ENCODE measurements at regions not wholly inside any gene's neighbourhood (a gene's known extent, or its start where the extent isn't known, plus 50 kb on each side); places are given as distances from the start of the nearest gene placed in this dataset.

DNA sequence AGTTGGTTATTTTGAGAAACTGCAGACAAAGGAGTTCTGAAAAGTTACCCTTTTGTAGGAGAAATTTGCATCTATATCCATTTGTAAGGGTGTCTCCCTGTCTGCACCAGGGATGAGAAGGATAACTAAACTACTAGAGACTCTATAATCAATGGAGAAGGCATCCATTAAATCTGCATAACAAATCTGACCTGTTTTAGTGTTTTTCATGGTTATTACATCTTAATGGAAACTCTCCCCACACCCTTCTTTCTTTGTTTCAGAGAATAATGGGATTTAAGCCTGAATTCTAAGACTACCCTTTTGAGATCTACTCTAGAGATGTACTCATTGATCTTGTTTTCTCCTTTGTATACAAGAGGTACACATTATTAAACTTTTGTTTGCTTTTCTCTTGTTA is 82.0 kb upstream of the DAZL start:
- H3K9me3 ChIP-seq: no peaks in the 10 kb centered on the region
- no peak for TF ChIP-seq EP300 (IDR thresholded peaks at IDR 0.05; ENCODE audit: low read depth)
- TF ChIP-seq POLR2AphosphoS5 (IDR thresholded peaks at IDR 0.05): no peak
- no peak for TF ChIP-seq POLR2A (IDR thresholded peaks at IDR 0.05)
- TF ChIP-seq, protein P1, sequence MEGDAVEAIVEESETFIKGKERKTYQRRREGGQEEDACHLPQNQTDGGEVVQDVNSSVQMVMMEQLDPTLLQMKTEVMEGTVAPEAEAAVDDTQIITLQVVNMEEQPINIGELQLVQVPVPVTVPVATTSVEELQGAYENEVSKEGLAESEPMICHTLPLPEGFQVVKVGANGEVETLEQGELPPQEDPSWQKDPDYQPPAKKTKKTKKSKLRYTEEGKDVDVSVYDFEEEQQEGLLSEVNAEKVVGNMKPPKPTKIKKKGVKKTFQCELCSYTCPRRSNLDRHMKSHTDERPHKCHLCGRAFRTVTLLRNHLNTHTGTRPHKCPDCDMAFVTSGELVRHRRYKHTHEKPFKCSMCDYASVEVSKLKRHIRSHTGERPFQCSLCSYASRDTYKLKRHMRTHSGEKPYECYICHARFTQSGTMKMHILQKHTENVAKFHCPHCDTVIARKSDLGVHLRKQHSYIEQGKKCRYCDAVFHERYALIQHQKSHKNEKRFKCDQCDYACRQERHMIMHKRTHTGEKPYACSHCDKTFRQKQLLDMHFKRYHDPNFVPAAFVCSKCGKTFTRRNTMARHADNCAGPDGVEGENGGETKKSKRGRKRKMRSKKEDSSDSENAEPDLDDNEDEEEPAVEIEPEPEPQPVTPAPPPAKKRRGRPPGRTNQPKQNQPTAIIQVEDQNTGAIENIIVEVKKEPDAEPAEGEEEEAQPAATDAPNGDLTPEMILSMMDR (IDR thresholded peaks at IDR 0.05): no peak
- in situ Hi-C loops (cut with MboI; ENCODE audit: low pct_ligation_motif_present in 1 of 4, low pct_unique_long_range_greater_than_20kb in 1 of 4, low sequenced_read_pairs in 3 of 4) (no loop called here), intact Hi-C loops (cut with DNase I; ENCODE audit: low total_unique reads) (no loop called here)
- H3K4me3 ChIP-seq: no peak overlapping the region
- no peaks in the 10 kb centered on the region for H3K36me3 ChIP-seq
- no peak for DNase-seq
- no peaks in the 10 kb centered on the region for H3K27me3 ChIP-seq
- H3K4me1 ChIP-seq: no peaks in the 10 kb centered on the region
- H3K27ac ChIP-seq: no peak overlapping the region

DNA sequence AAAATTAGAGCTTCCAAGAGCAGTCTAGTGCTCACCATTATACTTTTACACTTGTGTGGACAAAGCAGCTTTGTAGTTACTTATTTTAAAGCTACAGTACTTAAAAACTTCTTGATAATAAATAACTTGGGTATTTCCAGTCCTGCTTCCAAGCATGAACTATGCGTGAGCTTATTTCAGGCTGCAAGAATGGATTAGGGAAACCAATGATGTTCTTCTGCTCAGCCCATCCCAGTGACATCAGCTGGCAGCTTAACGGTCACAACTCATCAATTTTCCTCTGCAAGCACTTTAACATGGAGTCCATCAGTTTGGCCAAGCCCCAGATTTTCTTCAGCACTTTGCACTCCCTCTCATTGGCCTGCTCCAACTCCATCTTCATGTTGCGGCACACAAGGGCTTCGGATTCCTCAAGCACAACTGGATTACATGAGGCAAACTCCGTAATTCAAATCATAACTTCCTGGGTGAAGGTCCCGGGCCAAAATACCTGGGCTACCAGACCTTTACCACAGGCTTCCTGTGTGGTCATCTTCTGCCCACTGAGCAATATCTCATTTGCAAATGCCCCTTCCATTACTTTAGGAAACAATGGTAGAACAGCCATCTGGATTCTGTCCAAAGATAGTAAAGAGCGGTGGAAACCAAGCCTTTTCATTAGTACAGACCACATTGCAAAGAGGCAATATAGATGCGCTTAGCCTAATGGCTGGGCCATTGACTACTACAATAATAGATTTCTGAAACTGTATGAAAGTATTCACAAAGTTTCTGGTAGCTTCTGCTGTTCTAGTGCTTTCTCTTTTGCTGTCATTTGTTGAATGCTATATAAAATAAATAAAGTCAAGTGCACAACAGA is 87.5 kb upstream of the DAZL start:
- WGBS, 2 donors (ENCODE audit: low coverage in 1 of 2): 78 to 83% methylated on average over 4 to 8 of the region's 8 CpGs
- in situ Hi-C loops (cut with MboI; ENCODE audit: low pct_ligation_motif_present in 1 of 4, low pct_unique_long_range_greater_than_20kb in 1 of 4, low sequenced_read_pairs in 3 of 4): no loop called here
- TF ChIP-seq, protein P1 (IDR thresholded peaks at IDR 0.05): no peak
- no peak for TF ChIP-seq POLR2AphosphoS5 (IDR thresholded peaks at IDR 0.05)
- TF ChIP-seq EP300 (IDR thresholded peaks at IDR 0.05; ENCODE audit: low read depth): no peak
- no peak for TF ChIP-seq POLR2A (IDR thresholded peaks at IDR 0.05)

DNA sequence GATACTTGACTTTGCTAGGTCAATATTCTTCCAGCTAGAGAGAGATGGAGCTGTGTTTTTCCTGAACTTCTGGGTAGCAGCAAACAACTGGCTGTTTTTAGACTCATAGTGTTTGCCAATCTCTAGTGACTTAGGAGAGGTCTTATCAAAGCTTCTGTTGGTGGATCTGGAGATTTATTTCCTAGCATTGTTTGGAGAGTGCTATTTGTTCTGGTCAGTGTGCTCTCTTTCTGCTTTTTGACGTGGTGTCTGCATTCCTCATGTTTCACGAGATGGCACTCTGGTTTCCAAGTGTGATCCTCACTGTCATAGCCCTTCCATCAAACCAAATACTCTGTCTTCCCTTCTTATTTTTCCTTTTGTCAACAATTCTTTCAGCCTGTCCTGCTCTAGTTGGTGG is 88.6 kb upstream of the DAZL start:
- Histone ChIP-seq H3K27ac (no peak overlapping the region), H3K36me3 (no peaks in the 10 kb centered on the region), H3K4me3 (no peak overlapping the region), H3K9me3 (no peaks in the 10 kb centered on the region), H3K4me1 (no peaks in the 10 kb centered on the region), H3K27me3 (no peaks in the 10 kb centered on the region)
- in situ Hi-C loops (cut with MboI; ENCODE audit: low pct_ligation_motif_present in 1 of 4, low pct_unique_long_range_greater_than_20kb in 1 of 4, low sequenced_read_pairs in 3 of 4) (no loop called here), intact Hi-C loops (cut with DNase I; ENCODE audit: low total_unique reads) (no loop called here)
- TF ChIP-seq, protein P1 (IDR thresholded peaks at IDR 0.05): no peak
- TF ChIP-seq EP300 (IDR thresholded peaks at IDR 0.05; ENCODE audit: low read depth) (no peak), POLR2AphosphoS5 (IDR thresholded peaks at IDR 0.05) (no peak), POLR2A (IDR thresholded peaks at IDR 0.05) (no peak)
- DNase-seq: no peak
- WGBS, 2 donors (ENCODE audit: low coverage in 1 of 2): 80 to 89% methylated on average over 2 of the region's 2 CpGs

More for the DNA sequence above, 87.5 kb upstream of the DAZL start:
- no peak overlapping the region for H3K27ac ChIP-seq
- intact Hi-C loops (cut with DNase I; ENCODE audit: low total_unique reads): no loop called here
- no peak for DNase-seq
- no peaks in the 10 kb centered on the region for H3K27me3 ChIP-seq
- H3K9me3 ChIP-seq: no peaks in the 10 kb centered on the region
- no peaks in the 10 kb centered on the region for H3K36me3 ChIP-seq
- no peaks in the 10 kb centered on the region for H3K4me1 ChIP-seq
- no peak overlapping the region for H3K4me3 ChIP-seq

DNA sequence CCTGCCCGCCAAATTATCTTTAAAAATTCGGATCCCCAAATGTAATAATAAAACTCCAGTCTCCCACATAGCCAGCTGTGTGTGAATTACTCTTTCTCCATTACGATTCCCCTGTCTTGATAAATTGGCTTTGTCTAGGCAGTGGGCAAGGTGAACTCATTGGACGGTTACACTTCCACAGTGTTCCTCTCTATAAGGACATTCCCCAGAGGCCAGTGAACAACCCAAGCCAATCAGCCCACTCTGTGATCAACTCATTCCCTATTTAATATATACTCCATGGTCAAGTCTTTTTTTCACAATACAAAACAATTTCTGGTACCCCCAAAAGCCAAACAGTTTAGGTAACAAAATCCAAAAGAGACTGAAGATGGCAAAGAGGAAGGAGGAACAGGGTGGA is 90.5 kb upstream of the DAZL start:
- Histone ChIP-seq H3K9me3 (no peaks in the 10 kb centered on the region), H3K27me3 (no peaks in the 10 kb centered on the region), H3K27ac (no peak overlapping the region), H3K36me3 (no peaks in the 10 kb centered on the region), H3K4me3 (no peak overlapping the region), H3K4me1 (no peaks in the 10 kb centered on the region)
- TF ChIP-seq POLR2AphosphoS5 (IDR thresholded peaks at IDR 0.05): no peak
- no peak for TF ChIP-seq POLR2A (IDR thresholded peaks at IDR 0.05)
- no peak for TF ChIP-seq EP300 (IDR thresholded peaks at IDR 0.05; ENCODE audit: low read depth)
- TF ChIP-seq, protein P1 (IDR thresholded peaks at IDR 0.05): no peak
- in situ Hi-C loops (cut with MboI; ENCODE audit: low pct_ligation_motif_present in 1 of 4, low pct_unique_long_range_greater_than_20kb in 1 of 4, low sequenced_read_pairs in 3 of 4) (no loop called here), intact Hi-C loops (cut with DNase I; ENCODE audit: low total_unique reads) (no loop called here)
- no peak for DNase-seq
- 85 to 100% methylated on average over 1 to 4 of the region's 4 CpGs for WGBS, 2 donors (ENCODE audit: low coverage in 1 of 2)

Measured in transverse colon (tissue), 4 donors.